ENCODE measurements at regions not wholly inside any gene's neighbourhood (a gene's known extent, or its start where the extent isn't known, plus 50 kb on each side); places are given as distances from the start of the nearest gene placed in this dataset.
"Not testable (repeated sequence)": the region's sequence is repeated elsewhere in the genome, so short reads cannot be mapped to it uniquely, and the experiment has no call there.

- H3K36me3 ChIP-seq (ENCODE audit: control insufficient read depth, insufficient read depth, low read length), result no peaks in the 10 kb centered on the region
- H3K9ac ChIP-seq (ENCODE audit: low read depth, low read length), result no peak overlapping the region
- no peak overlapping the region for H3K4me3 ChIP-seq (ENCODE audit: low read depth, low read length)
- H3K27me3 ChIP-seq (ENCODE audit: control insufficient read depth, insufficient read depth, low read length), result no peaks in the 10 kb centered on the region
- no peaks in the 10 kb centered on the region for H3K9me3 ChIP-seq (ENCODE audit: control insufficient read depth, insufficient read depth, low read length)
- peaks cover 4% of the 10 kb centered on the region for H3K4me1 ChIP-seq (ENCODE audit: control insufficient read depth, insufficient read depth, low read length)
Observed at GRCh38 chr6:25202504-25202903, 76.7 kb upstream of the CARMIL1 start.

GRCh38 chr6:25205629-25206028, 73.5 kb upstream of the CARMIL1 start:
- Histone ChIP-seq H3K9ac (ENCODE audit: low read depth, low read length) (no peak overlapping the region), H3K4me3 (ENCODE audit: low read depth, low read length) (no peak overlapping the region), H3K27me3 (ENCODE audit: control insufficient read depth, insufficient read depth, low read length) (no peaks in the 10 kb centered on the region), H3K9me3 (ENCODE audit: control insufficient read depth, insufficient read depth, low read length) (no peaks in the 10 kb centered on the region), H3K4me1 (ENCODE audit: control insufficient read depth, insufficient read depth, low read length) (peaks cover 4% of the 10 kb centered on the region), H3K36me3 (ENCODE audit: control insufficient read depth, insufficient read depth, low read length) (no peaks in the 10 kb centered on the region)

DNA sequence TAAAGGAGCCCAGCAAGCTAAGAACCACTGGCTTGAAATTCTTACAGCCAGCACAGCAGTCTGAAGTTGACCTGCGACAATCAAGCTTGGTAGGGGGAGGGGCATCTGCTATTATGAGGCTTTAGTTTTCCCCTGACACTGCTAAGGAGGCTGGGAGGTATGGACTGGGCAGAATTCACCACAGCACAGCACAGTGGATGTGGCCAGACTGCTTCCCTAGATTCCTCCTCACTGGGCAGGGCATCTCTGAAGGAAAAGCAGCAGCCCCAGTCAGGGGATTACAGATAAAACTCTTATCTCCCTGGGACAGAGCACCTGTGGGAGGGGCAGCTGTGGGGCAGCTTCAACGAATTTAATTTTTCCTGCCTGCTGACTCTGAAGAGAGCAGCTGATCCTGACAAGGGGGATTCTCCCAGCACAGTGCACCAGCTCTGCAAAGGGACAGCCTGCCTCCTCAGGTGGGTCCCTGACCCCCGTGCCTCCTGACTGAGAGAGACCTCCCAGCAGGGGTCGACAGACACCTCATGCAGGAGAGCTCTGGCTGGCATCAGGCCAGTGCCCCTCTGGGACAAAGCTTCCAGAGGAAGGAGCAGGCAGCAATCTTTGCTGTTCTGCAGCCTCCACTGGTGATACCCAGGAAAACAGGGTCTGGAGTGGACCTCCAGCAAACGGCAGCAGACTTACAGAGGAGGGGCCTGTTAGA, 71.6 kb upstream of the CARMIL1 start:
- not testable (repeated sequence) for H3K27me3 ChIP-seq (ENCODE audit: control insufficient read depth, insufficient read depth, low read length); H3K36me3 ChIP-seq (ENCODE audit: control insufficient read depth, insufficient read depth, low read length); H3K4me1 ChIP-seq (ENCODE audit: control insufficient read depth, insufficient read depth, low read length); H3K4me3 ChIP-seq (ENCODE audit: low read depth, low read length); H3K9ac ChIP-seq (ENCODE audit: low read depth, low read length); H3K9me3 ChIP-seq (ENCODE audit: control insufficient read depth, insufficient read depth, low read length)

DNA sequence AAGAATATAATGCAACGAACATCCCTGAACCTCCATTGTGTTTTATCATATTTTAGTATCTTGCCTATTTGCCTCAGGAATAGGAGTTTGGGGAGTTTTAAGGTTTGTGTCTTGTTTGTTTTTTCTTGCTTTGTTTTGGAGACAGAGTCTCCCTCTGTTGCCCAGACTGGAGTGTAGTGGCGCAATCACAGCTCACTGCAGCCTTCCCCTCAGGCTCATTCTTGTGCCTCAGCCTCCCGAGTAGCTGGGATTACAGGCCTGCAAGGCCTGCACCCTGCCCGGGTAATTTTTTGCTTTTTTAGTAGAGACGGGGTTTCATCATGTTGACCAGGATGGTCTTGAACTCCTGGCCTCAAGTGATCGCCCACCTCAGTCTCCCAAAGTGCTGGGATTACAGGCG, 63.3 kb upstream of the CARMIL1 start:
- Histone ChIP-seq H3K27me3 (ENCODE audit: control insufficient read depth, insufficient read depth, low read length) (no peaks in the 10 kb centered on the region), H3K9ac (ENCODE audit: low read depth, low read length) (no peak overlapping the region), H3K4me3 (ENCODE audit: low read depth, low read length) (no peak overlapping the region), H3K36me3 (ENCODE audit: control insufficient read depth, insufficient read depth, low read length) (no peaks in the 10 kb centered on the region), H3K9me3 (ENCODE audit: control insufficient read depth, insufficient read depth, low read length) (no peaks in the 10 kb centered on the region), H3K4me1 (ENCODE audit: control insufficient read depth, insufficient read depth, low read length) (no peaks in the 10 kb centered on the region)

DNA sequence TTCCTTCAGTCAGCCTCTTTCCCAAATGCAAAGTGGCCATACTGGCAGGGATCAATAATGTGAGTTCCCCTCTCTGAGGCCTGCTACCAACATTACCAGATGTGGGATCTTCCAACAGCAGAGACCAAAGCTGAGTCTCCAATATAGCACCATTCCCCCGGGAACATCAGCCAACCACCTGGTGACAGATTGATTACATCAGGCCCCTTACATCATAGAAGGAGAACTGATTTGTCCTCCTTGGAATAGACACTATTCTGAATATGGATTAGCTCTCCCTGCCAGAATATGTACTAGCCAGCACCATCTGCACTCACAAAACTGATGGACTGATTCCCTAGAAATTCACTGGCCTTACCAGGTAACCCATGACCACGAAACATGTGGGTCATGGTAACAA, 61.9 kb upstream of the CARMIL1 start:
- H3K36me3 ChIP-seq (ENCODE audit: control insufficient read depth, insufficient read depth, low read length), result no peaks in the 10 kb centered on the region
- H3K27me3 ChIP-seq (ENCODE audit: control insufficient read depth, insufficient read depth, low read length), result no peaks in the 10 kb centered on the region
- H3K4me3 ChIP-seq (ENCODE audit: low read depth, low read length), result no peak overlapping the region
- H3K9me3 ChIP-seq (ENCODE audit: control insufficient read depth, insufficient read depth, low read length), result no peaks in the 10 kb centered on the region
- H3K9ac ChIP-seq (ENCODE audit: low read depth, low read length), result no peak overlapping the region
- H3K4me1 ChIP-seq (ENCODE audit: control insufficient read depth, insufficient read depth, low read length), result no peaks in the 10 kb centered on the region

DNA sequence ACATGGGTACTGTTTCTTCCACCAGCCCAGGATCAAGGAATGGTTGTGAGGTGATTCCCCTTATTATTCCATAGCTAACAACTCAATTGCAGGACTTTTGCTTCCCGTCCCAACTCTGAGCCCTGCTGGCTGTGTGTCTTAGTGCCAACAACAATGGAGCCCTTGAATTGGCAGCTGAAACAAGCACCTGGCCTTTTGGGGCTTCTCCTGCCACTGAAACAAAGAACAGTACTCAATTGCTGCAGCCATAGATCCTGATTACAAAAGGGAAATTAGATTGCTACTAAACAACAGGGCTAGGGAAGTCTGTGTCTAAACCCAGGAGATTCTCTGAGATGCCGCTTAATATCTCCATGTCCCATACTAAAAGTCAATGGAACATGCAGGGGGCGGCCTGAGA, 61.3 kb upstream of the CARMIL1 start:
- Histone ChIP-seq H3K27me3 (ENCODE audit: control insufficient read depth, insufficient read depth, low read length) (no peaks in the 10 kb centered on the region), H3K4me1 (ENCODE audit: control insufficient read depth, insufficient read depth, low read length) (no peaks in the 10 kb centered on the region), H3K4me3 (ENCODE audit: low read depth, low read length) (no peak overlapping the region), H3K36me3 (ENCODE audit: control insufficient read depth, insufficient read depth, low read length) (no peaks in the 10 kb centered on the region), H3K9ac (ENCODE audit: low read depth, low read length) (no peak overlapping the region), H3K9me3 (ENCODE audit: control insufficient read depth, insufficient read depth, low read length) (no peaks in the 10 kb centered on the region)

GRCh38 chr6:25218346-25218745, 60.8 kb upstream of the CARMIL1 start:
- Histone ChIP-seq H3K36me3 (ENCODE audit: control insufficient read depth, insufficient read depth, low read length) (no peaks in the 10 kb centered on the region), H3K4me3 (ENCODE audit: low read depth, low read length) (no peak overlapping the region), H3K4me1 (ENCODE audit: control insufficient read depth, insufficient read depth, low read length) (no peaks in the 10 kb centered on the region), H3K9me3 (ENCODE audit: control insufficient read depth, insufficient read depth, low read length) (no peaks in the 10 kb centered on the region), H3K9ac (ENCODE audit: low read depth, low read length) (no peak overlapping the region), H3K27me3 (ENCODE audit: control insufficient read depth, insufficient read depth, low read length) (no peaks in the 10 kb centered on the region)

- H3K27me3 ChIP-seq (ENCODE audit: control insufficient read depth, insufficient read depth, low read length), result no peaks in the 10 kb centered on the region
- H3K4me1 ChIP-seq (ENCODE audit: control insufficient read depth, insufficient read depth, low read length), result no peaks in the 10 kb centered on the region
- no peaks in the 10 kb centered on the region for H3K36me3 ChIP-seq (ENCODE audit: control insufficient read depth, insufficient read depth, low read length)
- no peaks in the 10 kb centered on the region for H3K9me3 ChIP-seq (ENCODE audit: control insufficient read depth, insufficient read depth, low read length)
- no peak overlapping the region for H3K9ac ChIP-seq (ENCODE audit: low read depth, low read length)
- no peak overlapping the region for H3K4me3 ChIP-seq (ENCODE audit: low read depth, low read length)
Observed at GRCh38 chr6:25219216-25219916, 59.8 kb upstream of the CARMIL1 start.

- Histone ChIP-seq H3K4me1 (ENCODE audit: control insufficient read depth, insufficient read depth, low read length) (no peaks in the 10 kb centered on the region), H3K9me3 (ENCODE audit: control insufficient read depth, insufficient read depth, low read length) (no peaks in the 10 kb centered on the region), H3K27me3 (ENCODE audit: control insufficient read depth, insufficient read depth, low read length) (no peaks in the 10 kb centered on the region), H3K9ac (ENCODE audit: low read depth, low read length) (no peak overlapping the region), H3K36me3 (ENCODE audit: control insufficient read depth, insufficient read depth, low read length) (no peaks in the 10 kb centered on the region), H3K4me3 (ENCODE audit: low read depth, low read length) (no peak overlapping the region)
Observed at GRCh38 chr6:25219917-25220278, 59.3 kb upstream of the CARMIL1 start.

DNA sequence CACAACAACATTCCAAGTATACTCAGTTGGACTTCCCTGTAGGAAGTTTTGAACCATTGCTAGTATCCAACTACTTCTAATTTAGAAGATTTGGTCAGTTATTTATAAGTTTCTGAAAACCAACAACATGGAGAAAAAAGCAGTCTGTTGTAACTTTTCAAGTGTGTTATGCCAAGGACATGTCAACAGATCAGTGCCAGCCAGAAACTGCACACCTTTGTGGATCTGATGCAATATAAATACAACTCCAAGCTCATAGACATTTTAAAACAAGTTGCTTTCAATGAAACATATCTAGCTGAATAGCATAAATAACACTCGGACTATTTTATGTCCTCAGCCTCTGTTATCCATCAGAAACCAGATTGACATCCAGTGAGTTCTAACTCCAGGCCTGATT, 58.3 kb upstream of the CARMIL1 start:
- Histone ChIP-seq H3K9me3 (ENCODE audit: control insufficient read depth, insufficient read depth, low read length) (no peaks in the 10 kb centered on the region), H3K9ac (ENCODE audit: low read depth, low read length) (no peak overlapping the region), H3K4me3 (ENCODE audit: low read depth, low read length) (no peak overlapping the region), H3K27me3 (ENCODE audit: control insufficient read depth, insufficient read depth, low read length) (no peaks in the 10 kb centered on the region), H3K4me1 (ENCODE audit: control insufficient read depth, insufficient read depth, low read length) (no peaks in the 10 kb centered on the region), H3K36me3 (ENCODE audit: control insufficient read depth, insufficient read depth, low read length) (no peaks in the 10 kb centered on the region)

DNA sequence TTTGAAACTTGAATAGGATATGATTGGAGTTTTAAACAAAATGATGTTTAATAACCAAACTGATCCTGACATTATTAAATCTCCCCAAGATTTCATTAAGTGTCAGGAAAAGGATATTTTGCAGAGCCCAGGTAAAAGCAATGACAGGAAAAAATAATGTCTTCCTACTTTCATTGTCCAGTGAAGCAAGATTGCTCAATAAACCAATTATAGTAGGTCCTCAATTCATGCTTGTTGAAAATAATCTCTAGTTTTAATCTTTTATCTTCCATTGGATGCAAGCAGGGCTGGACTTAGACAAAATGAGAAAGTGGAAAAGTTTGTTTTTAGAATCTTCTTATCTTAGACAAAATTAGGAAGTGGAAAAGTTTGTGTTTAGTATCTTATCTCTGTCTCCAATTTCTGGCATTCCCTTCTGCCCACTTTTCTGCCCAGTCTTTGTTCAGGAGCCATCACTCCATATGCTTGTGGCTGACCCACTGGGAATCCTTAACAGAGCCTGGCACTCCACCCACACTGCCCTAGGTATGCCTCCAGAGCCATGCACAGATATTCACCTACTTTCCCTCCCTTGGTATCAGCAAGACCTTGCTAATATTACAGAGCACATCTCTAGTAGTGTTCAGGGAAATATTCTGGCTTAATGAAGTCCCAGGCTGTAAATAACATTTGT, 57.0 kb upstream of the CARMIL1 start:
- Histone ChIP-seq H3K4me1 (ENCODE audit: control insufficient read depth, insufficient read depth, low read length) (no peaks in the 10 kb centered on the region), H3K9me3 (ENCODE audit: control insufficient read depth, insufficient read depth, low read length) (no peaks in the 10 kb centered on the region)

DNA sequence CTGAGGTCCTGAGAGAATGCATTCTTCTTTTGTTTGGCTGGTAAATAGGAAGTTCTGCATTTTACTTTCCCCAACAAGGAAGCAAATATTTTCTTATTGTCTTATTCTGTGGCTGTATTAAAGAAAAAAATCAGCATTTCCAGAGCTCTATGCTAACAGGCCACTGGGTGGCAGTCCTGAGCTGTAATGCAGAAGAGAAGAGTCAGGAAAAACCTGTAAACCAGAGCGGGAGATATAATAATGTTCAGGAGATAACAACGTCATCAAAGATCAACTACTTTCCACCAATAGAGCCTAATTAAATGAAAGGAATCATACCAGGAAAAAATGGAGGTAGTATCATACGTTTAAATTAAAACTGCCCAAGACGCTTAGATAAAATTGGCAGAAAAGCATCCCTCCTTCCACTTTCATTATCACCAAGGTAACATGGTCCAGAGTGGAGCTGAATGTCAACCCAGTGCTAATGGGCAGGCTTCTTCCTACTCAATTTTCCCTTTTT, 55.6 kb upstream of the CARMIL1 start:
- Histone ChIP-seq H3K4me1 (ENCODE audit: control insufficient read depth, insufficient read depth, low read length) (no peaks in the 10 kb centered on the region), H3K4me3 (ENCODE audit: low read depth, low read length) (no peak overlapping the region), H3K27me3 (ENCODE audit: control insufficient read depth, insufficient read depth, low read length) (no peaks in the 10 kb centered on the region), H3K9me3 (ENCODE audit: control insufficient read depth, insufficient read depth, low read length) (no peaks in the 10 kb centered on the region), H3K9ac (ENCODE audit: low read depth, low read length) (no peak overlapping the region), H3K36me3 (ENCODE audit: control insufficient read depth, insufficient read depth, low read length) (no peaks in the 10 kb centered on the region)

More for the DNA sequence above, 57.0 kb upstream of the CARMIL1 start:
- no peaks in the 10 kb centered on the region for H3K36me3 ChIP-seq (ENCODE audit: control insufficient read depth, insufficient read depth, low read length)
- no peaks in the 10 kb centered on the region for H3K27me3 ChIP-seq (ENCODE audit: control insufficient read depth, insufficient read depth, low read length)
- no peak overlapping the region for H3K9ac ChIP-seq (ENCODE audit: low read depth, low read length)
- no peak overlapping the region for H3K4me3 ChIP-seq (ENCODE audit: low read depth, low read length)
